PC-9 (cell line): ENCODE measurements at regions not wholly inside any gene's neighbourhood (a gene's known extent, or its start where the extent isn't known, plus 50 kb on each side); places are given as distances from the start of the nearest gene placed in this dataset.

Source experiments
- BruUV-seq: library from RNA; stranded (reverse); fragments of 400-500 nt; replicated peaks from 2 replicates; lab custom pipeline; 2021; lab: Mats Ljungman, UMichigan
- CTCF ChIA-PET: fragments of 300-600 bp; sonication (Branson Sonifier 250); formaldehyde crosslinking; loops from one replicate; lab custom pipeline; 2022; ENCODE audit warnings: antibody characterized with exemption; lab: Charles Lee
- POLR2A ChIA-PET: fragments of 300-600 bp; sonication (Branson Sonifier 250); formaldehyde crosslinking; loops from one replicate; lab custom pipeline; 2022; ENCODE audit warnings: antibody characterized with exemption; ENCODE audit not compliant: unreplicated experiment; lab: Charles Lee
- DNase-seq, 2 experiments: peaks; one replicate each; pipeline versions ENCODE4 v3.0.0 to v3.0.0-alpha.2; 2015 to 2022; ENCODE audit warnings: mixed read lengths in 1 of 2
- H2AFZ ChIP-seq: fragments of 200-600 bp; sonication (generic); 2 replicates; pipeline ENCODE4 v1.8.1; 2017; ENCODE audit warnings: antibody characterized with exemption
- H3F3A ChIP-seq: fragments of 200-600 bp; sonication (generic); 2 replicates; pipeline ENCODE4 v1.8.1; 2017; ENCODE audit warnings: antibody characterized with exemption, mild to moderate bottlenecking, low read depth; ENCODE audit not compliant: insufficient read depth
- H3K27ac ChIP-seq: fragments of 200-600 bp; sonication (generic); 2 replicates; pipeline ENCODE4 v1.6.1; 2016; ENCODE audit warnings: mixed run types
- H3K27me3 ChIP-seq: fragments of 200-600 bp; sonication (generic); 2 replicates; pipeline ENCODE4 v1.6.1; 2016; ENCODE audit warnings: low read depth, mixed run types; ENCODE audit not compliant: insufficient read depth
- H3K36me3 ChIP-seq: fragments of 200-600 bp; sonication (generic); 2 replicates; pipeline ENCODE4 v1.6.1; 2016; ENCODE audit warnings: low read depth, mixed run types
- H3K4me1 ChIP-seq: fragments of 200-600 bp; sonication (generic); replicated peaks from 2 replicates; pipeline ENCODE4 v1.6.1; 2016; ENCODE audit warnings: mixed run types; ENCODE audit not compliant: insufficient read depth
- H3K4me2 ChIP-seq: fragments of 200-600 bp; sonication (generic); 2 replicates; pipeline ENCODE4 v1.6.1; 2017; ENCODE audit warnings: mixed run types
- H3K4me3 ChIP-seq: fragments of 200-600 bp; sonication (generic); 2 replicates; pipeline ENCODE4 v1.6.1; 2016; ENCODE audit warnings: mixed run types
- H3K79me2 ChIP-seq: fragments of 200-600 bp; sonication (generic); 2 replicates; pipeline ENCODE4 v1.6.1; 2017; ENCODE audit warnings: low read depth, mixed run types
- H3K9me2 ChIP-seq: fragments of 200-600 bp; sonication (generic); 2 replicates; pipeline ENCODE4 v1.8.1; 2017; ENCODE audit warnings: mild to moderate bottlenecking; ENCODE audit not compliant: insufficient read depth
- H3K9me3 ChIP-seq: fragments of 200-600 bp; sonication (generic); 2 replicates; pipeline ENCODE4 v1.8.1; 2016; ENCODE audit warnings: low read depth; ENCODE audit not compliant: insufficient read depth
- H4K20me1 ChIP-seq: fragments of 200-600 bp; sonication (generic); 2 replicates; pipeline ENCODE4 v1.8.1; 2017; ENCODE audit not compliant: insufficient read depth
- EZH2 ChIP-seq: fragments of 200-600 bp; sonication (generic); IDR thresholded peaks from 2 replicates; pipeline ENCODE4 v1.8.0; 2017; ENCODE audit warnings: antibody characterized with exemption, low read depth
- intact Hi-C: fragments of 100-400 bp; cut with micrococcal nuclease; formaldehyde crosslinking; loops from one replicate; pipeline ENCODE4 v1.10.0; 2022; ENCODE audit not compliant: unreplicated experiment
- TF ChIP-seq, protein P1 (sequence below): fragments of 200-600 bp; sonication (generic); conservative IDR thresholded peaks from 2 replicates; pipeline ENCODE4 v1.6.1; 2017; ENCODE audit warnings: mixed run types, antibody characterized with exemption, mild to moderate bottlenecking, moderate library complexity

- H3K27ac ChIP-seq, result no peak overlapping the region
Observed at GRCh38 chr1:29688471-29689365, 452.4 kb downstream of the PTPRU start.

DNA sequence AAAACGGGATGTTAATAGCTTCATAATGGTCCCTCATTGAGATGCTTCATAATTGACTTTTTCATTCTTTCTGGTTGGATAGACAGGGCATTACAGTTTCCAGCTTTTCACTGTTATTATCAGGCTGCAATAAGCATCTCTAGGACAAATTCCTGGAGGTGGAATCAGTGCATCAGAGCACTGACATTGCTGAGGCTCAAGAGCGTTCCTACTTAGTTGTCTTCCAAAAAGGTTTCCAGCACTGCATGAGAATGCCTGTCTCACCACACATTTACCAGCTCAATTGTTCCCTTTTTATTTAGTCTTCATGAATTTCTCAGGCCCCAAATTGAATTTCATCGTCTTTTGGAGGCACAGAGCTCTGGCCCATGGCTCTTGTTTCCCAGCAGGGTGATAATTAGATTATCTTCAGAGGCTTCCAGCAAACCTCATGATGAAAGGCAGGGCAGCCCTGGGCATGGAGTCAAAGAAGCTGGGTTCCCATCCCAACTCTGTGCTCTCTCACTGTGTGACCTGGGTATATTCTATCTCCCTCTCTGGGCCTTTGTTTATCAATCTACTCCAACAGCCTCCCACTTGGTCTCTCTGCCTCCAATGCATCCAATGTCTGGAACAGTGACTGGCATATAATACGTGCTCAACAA is 451.4 kb downstream of the PTPRU start:
- Histone ChIP-seq H3K79me2 (no peaks in the 10 kb centered on the region), H3K9me2 (no peaks in the 10 kb centered on the region), H3K27me3 (no peaks in the 10 kb centered on the region), H3K4me2 (no peak overlapping the region), H3F3A (no peaks in the 10 kb centered on the region), H3K27ac (no peak overlapping the region), H2AFZ (no peak overlapping the region), H3K9me3 (no peaks in the 10 kb centered on the region), H3K4me3 (no peak overlapping the region), H4K20me1 (no peaks in the 10 kb centered on the region), H3K4me1 (no peaks in the 10 kb centered on the region), H3K36me3 (no peaks in the 10 kb centered on the region)
- BruUV-seq, result no TSS peak
- intact Hi-C loops, result loop anchor here (10.0 kb wide), 1 partner anchor 113 kb away; no protein-coding TSS in a partner anchor
- POLR2A ChIA-PET, result interaction anchor here (0.6 kb wide), 1 partner anchor 152 kb away, joined by 7 read pairs; no protein-coding TSS in a partner anchor
- TF ChIP-seq, protein P1, sequence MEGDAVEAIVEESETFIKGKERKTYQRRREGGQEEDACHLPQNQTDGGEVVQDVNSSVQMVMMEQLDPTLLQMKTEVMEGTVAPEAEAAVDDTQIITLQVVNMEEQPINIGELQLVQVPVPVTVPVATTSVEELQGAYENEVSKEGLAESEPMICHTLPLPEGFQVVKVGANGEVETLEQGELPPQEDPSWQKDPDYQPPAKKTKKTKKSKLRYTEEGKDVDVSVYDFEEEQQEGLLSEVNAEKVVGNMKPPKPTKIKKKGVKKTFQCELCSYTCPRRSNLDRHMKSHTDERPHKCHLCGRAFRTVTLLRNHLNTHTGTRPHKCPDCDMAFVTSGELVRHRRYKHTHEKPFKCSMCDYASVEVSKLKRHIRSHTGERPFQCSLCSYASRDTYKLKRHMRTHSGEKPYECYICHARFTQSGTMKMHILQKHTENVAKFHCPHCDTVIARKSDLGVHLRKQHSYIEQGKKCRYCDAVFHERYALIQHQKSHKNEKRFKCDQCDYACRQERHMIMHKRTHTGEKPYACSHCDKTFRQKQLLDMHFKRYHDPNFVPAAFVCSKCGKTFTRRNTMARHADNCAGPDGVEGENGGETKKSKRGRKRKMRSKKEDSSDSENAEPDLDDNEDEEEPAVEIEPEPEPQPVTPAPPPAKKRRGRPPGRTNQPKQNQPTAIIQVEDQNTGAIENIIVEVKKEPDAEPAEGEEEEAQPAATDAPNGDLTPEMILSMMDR, result no peak
- TF ChIP-seq EZH2, result no peak
- DNase-seq, result no peak
- CTCF ChIA-PET, result interaction anchor here (0.6 to 1.3 kb wide), 3 partner anchors 15 to 16 kb away, joined by 3 to 5 read pairs (median 4); no protein-coding TSS in a partner anchor

More at GRCh38 chr1:29688471-29689365, 452.4 kb downstream of the PTPRU start:
- H2AFZ ChIP-seq, result no peak overlapping the region
- H3K36me3 ChIP-seq, result no peaks in the 10 kb centered on the region
- H3K4me3 ChIP-seq, result no peak overlapping the region
- no peaks in the 10 kb centered on the region for H3K9me3 ChIP-seq
- DNase-seq, result no peak
- H3K4me1 ChIP-seq, result no peaks in the 10 kb centered on the region
- H3K4me2 ChIP-seq, result no peak overlapping the region
- no peaks in the 10 kb centered on the region for H3K9me2 ChIP-seq
- no TSS peak for BruUV-seq
- ChIA-PET POLR2A (interaction anchor here (0.6 kb wide), 1 partner anchor 701 kb away, joined by 3 read pairs; no protein-coding TSS in a partner anchor), CTCF (interaction anchor here (0.6 to 0.9 kb wide), 2 partner anchors 15 to 16 kb away, joined by 3 to 4 read pairs; no protein-coding TSS in a partner anchor)
- no peaks in the 10 kb centered on the region for H4K20me1 ChIP-seq
- TF ChIP-seq, protein P1, result no peak
- no peak for TF ChIP-seq EZH2
- H3K27me3 ChIP-seq, result no peaks in the 10 kb centered on the region
- no peaks in the 10 kb centered on the region for H3F3A ChIP-seq
- no peaks in the 10 kb centered on the region for H3K79me2 ChIP-seq
- intact Hi-C loops, result loop anchor here (10.0 kb wide), 1 partner anchor 114 kb away; no protein-coding TSS in a partner anchor

DNA sequence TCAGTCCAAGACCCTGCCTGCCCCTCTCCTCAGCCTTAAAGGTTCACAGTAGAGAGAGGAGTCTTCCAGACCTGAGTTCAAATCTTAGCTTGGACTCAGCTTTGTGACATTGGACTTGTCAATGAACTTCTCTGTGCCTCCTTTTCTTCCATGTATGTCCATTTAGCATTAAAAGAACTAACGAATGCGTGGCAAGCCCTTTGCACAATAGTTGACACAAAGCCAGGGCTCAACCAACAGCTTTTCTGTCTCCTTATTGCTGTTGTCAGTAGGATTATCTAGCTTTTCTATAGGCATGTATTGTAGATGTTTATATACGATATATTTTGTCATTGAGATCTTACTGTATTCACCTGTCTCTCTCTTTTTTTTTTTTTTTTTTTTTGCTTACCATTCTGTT is 450.8 kb downstream of the PTPRU start:
- no peak for DNase-seq
- no peak overlapping the region for H3K27ac ChIP-seq
- BruUV-seq, result no TSS peak
- CTCF ChIA-PET, result interaction anchor here (1.3 kb wide), 1 partner anchor 16 kb away, joined by 5 read pairs; no protein-coding TSS in a partner anchor
- H4K20me1 ChIP-seq, result no peaks in the 10 kb centered on the region
- no peaks in the 10 kb centered on the region for H3K9me3 ChIP-seq
- TF ChIP-seq EZH2, result no peak
- TF ChIP-seq, protein P1, result no peak
- H3K27me3 ChIP-seq, result no peaks in the 10 kb centered on the region
- intact Hi-C loops, result loop anchor here (10.0 kb wide), 1 partner anchor 112 kb away; no protein-coding TSS in a partner anchor
- no peaks in the 10 kb centered on the region for H3K4me1 ChIP-seq
- no peak overlapping the region for H3K4me2 ChIP-seq
- POLR2A ChIA-PET, result interaction anchor here (0.6 kb wide), 1 partner anchor 151 kb away, joined by 7 read pairs; no protein-coding TSS in a partner anchor
- H2AFZ ChIP-seq, result no peak overlapping the region
- H3K9me2 ChIP-seq, result no peaks in the 10 kb centered on the region
- H3K36me3 ChIP-seq, result no peaks in the 10 kb centered on the region
- H3K79me2 ChIP-seq, result no peaks in the 10 kb centered on the region
- H3K4me3 ChIP-seq, result no peak overlapping the region
- H3F3A ChIP-seq, result no peaks in the 10 kb centered on the region
